Neutrophil (primary cell): ENCODE measurements at regions not wholly inside any gene's neighbourhood (a gene's known extent, or its start where the extent isn't known, plus 50 kb on each side); places are given as distances from the start of the nearest gene placed in this dataset.

Experiments used
- H3K27ac ChIP-seq: fragments of 200-600 bp; sonication (generic); 2 replicates; pipeline ENCODE4 v1.5.1; 2016; ENCODE audit warnings: mild to moderate bottlenecking, moderate library complexity
- H3K27me3 ChIP-seq: fragments of 200-600 bp; sonication (generic); 2 replicates; pipeline ENCODE4 v1.6.0; 2016; ENCODE audit warnings: mild to moderate bottlenecking
- H3K36me3 ChIP-seq: fragments of 200-600 bp; sonication (generic); 2 replicates; pipeline ENCODE4 v1.5.1; 2017
- H3K4me1 ChIP-seq, 2 experiments: fragments of 200-600 bp in 1 of 2; sonication (generic) in 1 of 2; 1 replicate in 1 of 2; 2 replicates in 1 of 2; pipeline versions ENCODE4 v1.5.1 to v1.6.1; 2013 to 2016; ENCODE audit warnings: low read depth in 1 of 2, low read length in 1 of 2, mild to moderate bottlenecking in 1 of 2, moderate library complexity in 1 of 2; ENCODE audit not compliant: control insufficient read depth in 1 of 2, insufficient read depth in 1 of 2
- H3K4me3 ChIP-seq, 2 experiments: fragments of 200-600 bp in 1 of 2; sonication (generic) in 1 of 2; 1 replicate in 1 of 2; 2 replicates in 1 of 2; pipeline ENCODE4 v1.5.1; 2013 to 2016; ENCODE audit warnings: low read depth in 1 of 2, low read length in 1 of 2, mild to moderate bottlenecking in 1 of 2, moderate library complexity in 1 of 2
- H3K9me3 ChIP-seq: fragments of 200-600 bp; sonication (generic); 2 replicates; pipeline ENCODE4 v1.5.1; 2016
- TF ChIP-seq, protein P1 (sequence below): fragments of 200-600 bp; sonication (generic); IDR thresholded peaks from 2 replicates; pipeline ENCODE4 v1.5.1; 2016; ENCODE audit warnings: antibody characterized with exemption

DNA sequence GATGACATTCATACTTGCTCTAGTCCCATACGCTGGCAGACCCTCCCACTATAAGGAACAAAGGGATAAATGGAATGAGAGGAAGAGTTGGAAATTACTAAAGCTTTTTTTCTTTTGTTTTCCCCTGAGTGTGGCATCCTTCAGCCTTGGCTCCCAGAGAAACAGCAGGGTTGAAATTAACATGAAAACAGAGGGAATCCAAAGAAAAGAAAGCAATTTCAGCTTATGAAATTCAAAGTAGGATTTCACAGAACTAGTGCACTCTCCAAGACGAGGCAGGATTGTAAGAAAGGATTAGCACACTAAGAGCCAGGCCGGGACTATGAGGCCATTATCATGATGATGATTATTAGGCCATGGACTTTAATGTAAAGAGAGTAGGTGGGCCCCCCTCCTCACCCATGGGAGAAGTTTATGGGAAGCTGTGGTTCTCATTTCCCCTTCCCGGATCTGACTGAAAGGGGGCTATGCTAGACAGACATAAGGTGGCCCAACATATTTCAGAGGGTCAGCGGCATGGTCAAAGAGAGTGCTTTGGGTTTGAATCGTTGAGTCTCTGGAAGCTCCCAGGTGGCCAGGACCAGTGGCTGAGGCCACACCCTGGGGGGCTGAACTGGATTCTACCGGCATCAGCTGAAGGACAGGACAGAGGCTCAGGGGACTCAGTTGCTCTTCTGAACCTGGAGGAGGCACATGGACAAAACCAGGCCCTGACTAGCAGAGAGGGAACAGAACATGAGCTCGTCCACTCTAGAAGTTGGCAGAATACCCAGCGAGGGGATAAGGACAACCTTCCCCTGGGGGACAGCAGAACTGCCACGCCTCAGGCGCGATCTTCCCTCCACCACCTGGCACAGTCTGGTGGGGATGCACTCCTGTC lies 100.1 kb upstream of the ARL4C start:
- no peaks in the 10 kb centered on the region for H3K9me3 ChIP-seq
- no peaks in the 10 kb centered on the region for H3K36me3 ChIP-seq
- H3K4me3 ChIP-seq: no peak overlapping the region
- H3K27ac ChIP-seq: no peak overlapping the region
- TF ChIP-seq, protein P1, sequence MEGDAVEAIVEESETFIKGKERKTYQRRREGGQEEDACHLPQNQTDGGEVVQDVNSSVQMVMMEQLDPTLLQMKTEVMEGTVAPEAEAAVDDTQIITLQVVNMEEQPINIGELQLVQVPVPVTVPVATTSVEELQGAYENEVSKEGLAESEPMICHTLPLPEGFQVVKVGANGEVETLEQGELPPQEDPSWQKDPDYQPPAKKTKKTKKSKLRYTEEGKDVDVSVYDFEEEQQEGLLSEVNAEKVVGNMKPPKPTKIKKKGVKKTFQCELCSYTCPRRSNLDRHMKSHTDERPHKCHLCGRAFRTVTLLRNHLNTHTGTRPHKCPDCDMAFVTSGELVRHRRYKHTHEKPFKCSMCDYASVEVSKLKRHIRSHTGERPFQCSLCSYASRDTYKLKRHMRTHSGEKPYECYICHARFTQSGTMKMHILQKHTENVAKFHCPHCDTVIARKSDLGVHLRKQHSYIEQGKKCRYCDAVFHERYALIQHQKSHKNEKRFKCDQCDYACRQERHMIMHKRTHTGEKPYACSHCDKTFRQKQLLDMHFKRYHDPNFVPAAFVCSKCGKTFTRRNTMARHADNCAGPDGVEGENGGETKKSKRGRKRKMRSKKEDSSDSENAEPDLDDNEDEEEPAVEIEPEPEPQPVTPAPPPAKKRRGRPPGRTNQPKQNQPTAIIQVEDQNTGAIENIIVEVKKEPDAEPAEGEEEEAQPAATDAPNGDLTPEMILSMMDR: no peak
- no peaks in the 10 kb centered on the region for H3K4me1 ChIP-seq
- H3K27me3 ChIP-seq: no peaks in the 10 kb centered on the region

DNA sequence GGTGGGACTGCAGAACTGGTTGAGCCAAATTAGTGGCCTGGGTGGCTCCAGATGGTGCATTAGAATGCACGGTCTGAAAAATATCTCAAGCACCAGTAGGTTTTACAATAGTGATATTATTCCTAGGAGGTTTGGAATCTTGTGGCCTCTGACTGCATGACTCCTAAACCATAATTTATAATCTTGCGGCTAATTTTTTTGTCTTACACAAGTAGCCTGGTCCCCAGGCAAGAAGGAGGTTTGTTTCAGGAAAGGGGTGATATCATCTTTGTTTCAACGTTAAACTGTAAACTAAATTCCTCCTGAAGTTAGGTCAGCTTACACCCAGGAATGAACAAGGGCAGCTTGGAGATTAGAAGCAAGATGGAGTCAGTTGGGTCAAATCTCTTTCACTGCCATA lies 98.9 kb upstream of the ARL4C start:
- Histone ChIP-seq H3K4me1 (no peaks in the 10 kb centered on the region), H3K36me3 (no peaks in the 10 kb centered on the region), H3K4me3 (no peak overlapping the region), H3K27ac (no peak overlapping the region), H3K9me3 (no peaks in the 10 kb centered on the region), H3K27me3 (no peaks in the 10 kb centered on the region)
- TF ChIP-seq, protein P1: no peak

DNA sequence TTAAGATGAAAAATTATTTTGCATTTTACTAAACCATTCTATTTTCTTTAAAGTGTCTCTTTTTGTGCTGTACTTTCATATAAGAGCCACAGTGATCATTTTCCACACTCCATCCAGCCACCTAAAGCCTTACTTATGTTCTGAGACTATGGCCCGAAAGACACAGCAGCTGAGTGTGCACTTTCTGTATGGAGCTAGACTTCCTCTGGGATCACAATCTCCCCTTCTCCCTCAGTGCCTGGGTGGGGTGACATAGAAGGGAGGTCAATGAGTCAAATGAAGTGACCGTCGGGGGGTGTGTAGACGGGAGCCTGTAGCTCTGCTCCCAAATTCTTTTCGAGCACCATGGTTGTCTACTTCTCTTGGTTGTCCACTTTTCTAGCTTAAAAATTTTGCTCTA lies 97.8 kb upstream of the ARL4C start:
- no peak overlapping the region for H3K4me3 ChIP-seq
- no peaks in the 10 kb centered on the region for H3K36me3 ChIP-seq
- H3K27ac ChIP-seq: no peak overlapping the region
- no peaks in the 10 kb centered on the region for H3K9me3 ChIP-seq
- TF ChIP-seq, protein P1: no peak
- no peaks in the 10 kb centered on the region for H3K27me3 ChIP-seq
- H3K4me1 ChIP-seq: no peaks in the 10 kb centered on the region

DNA sequence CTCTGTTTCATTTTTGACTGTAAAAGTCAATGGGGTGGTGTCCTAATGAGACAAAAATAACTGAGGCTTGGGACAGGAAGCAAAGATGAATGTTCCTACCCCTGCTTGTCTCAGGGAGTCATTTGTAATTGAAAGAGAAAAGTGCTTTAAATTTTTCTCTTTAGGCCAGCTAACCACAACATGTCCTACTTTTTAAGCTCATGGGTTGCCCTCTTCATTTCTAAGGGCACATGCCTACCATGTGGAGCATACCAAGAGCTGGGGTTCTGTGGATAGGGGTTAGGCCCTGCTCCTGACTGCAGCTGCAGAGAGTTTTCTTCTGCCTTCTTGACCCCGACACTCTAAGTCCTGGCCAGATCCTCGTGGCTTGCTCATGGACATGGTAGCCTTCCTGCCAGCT lies 96.8 kb upstream of the ARL4C start:
- Histone ChIP-seq H3K27ac (no peak overlapping the region), H3K4me1 (no peaks in the 10 kb centered on the region), H3K36me3 (no peaks in the 10 kb centered on the region), H3K9me3 (no peaks in the 10 kb centered on the region), H3K27me3 (no peaks in the 10 kb centered on the region), H3K4me3 (no peak overlapping the region)
- TF ChIP-seq, protein P1: no peak

DNA sequence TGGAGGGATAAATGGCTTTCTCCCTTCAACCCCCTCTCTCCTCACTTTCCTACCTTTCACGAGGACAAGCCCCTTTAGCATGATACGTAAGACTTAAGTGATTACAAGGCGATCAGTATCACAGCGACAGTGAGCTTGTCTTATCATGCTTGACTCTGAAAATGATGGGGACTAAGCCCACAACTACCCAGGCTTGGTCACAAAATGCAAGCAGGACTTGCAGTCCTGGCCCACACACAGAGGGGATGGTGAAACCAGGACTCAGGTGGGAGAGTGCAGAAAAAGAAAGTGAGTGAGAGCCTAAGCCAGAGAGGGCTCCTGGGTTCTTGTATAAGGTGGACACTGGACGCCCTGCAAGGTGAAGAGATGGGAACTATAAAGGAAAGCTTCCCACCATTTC lies 95.7 kb upstream of the ARL4C start:
- no peaks in the 10 kb centered on the region for H3K4me1 ChIP-seq
- TF ChIP-seq, protein P1: no peak

More for the DNA sequence above, 95.7 kb upstream of the ARL4C start:
- no peaks in the 10 kb centered on the region for H3K27me3 ChIP-seq
- no peaks in the 10 kb centered on the region for H3K36me3 ChIP-seq
- H3K4me3 ChIP-seq: no peak overlapping the region
- H3K27ac ChIP-seq: no peak overlapping the region
- no peaks in the 10 kb centered on the region for H3K9me3 ChIP-seq
